ENCODE measurements at regions not wholly inside any gene's neighbourhood (a gene's known extent, or its start where the extent isn't known, plus 50 kb on each side); places are given as distances from the start of the nearest gene placed in this dataset.

DNA sequence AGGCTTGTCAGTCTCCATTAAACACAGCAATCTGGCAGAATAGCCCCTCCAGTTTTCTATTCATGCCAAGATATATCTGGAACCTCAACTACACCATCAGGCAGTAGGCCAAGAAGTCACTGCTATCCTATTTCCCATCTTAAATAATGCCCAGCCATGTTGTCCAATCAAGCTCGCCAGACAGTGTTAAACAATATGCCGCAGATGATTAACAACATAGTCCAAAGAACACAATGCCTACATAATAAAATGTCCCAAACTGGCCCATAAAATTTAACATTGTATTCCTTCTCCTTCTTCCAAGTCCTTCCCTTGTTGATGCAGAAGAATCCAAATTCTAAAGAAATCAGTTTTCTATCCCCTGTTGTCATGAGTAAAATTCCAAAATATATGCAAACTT, 427.4 kb upstream of the PPP2R3A start:
- no peak for DNase-seq (ENCODE audit: low read depth)
- no peak for TF ChIP-seq CTCF (conservative IDR thresholded peaks at IDR 0.05; ENCODE audit: low read depth, low read length)
- no peak overlapping the region for H3K4me3 ChIP-seq (ENCODE audit: low read length)

- no peak for TF ChIP-seq CTCF (conservative IDR thresholded peaks at IDR 0.05; ENCODE audit: low read depth, low read length)
- H3K4me3 ChIP-seq (ENCODE audit: low read length) = no peak overlapping the region
- DNase-seq (ENCODE audit: low read depth) = no peak
These were observed 426.2 kb upstream of the PPP2R3A start for GRCh38 chr3:135539351-135539750.

DNA sequence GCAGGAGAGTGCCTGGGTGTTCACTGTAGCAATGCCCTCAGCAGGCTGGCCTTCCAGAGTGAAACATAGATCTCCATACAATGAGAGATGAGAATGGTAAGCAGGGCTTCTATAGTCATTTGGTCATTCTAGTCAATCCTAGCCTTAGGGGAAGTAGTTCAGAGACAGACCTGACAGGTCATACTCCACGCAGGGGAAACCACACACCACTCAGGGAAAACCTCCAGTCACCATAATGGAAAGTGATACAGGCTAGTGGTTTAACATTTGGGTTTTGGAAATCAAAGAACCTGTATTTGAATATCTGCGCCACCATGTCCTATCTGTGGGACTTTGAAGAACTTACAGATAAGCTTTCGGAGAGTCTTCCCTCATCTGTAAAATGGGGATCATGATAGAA, 425.7 kb upstream of the PPP2R3A start:
- H3K4me3 ChIP-seq (ENCODE audit: low read length) = no peak overlapping the region
- DNase-seq (ENCODE audit: low read depth) = no peak
- no peak for TF ChIP-seq CTCF (conservative IDR thresholded peaks at IDR 0.05; ENCODE audit: low read depth, low read length)

GRCh38 chr3:135549928-135550494, 415.5 kb upstream of the PPP2R3A start:
- TF ChIP-seq CTCF (conservative IDR thresholded peaks at IDR 0.05; ENCODE audit: low read depth, low read length) = no peak
- H3K4me3 ChIP-seq (ENCODE audit: low read length) = no peak overlapping the region
- DNase-seq (ENCODE audit: low read depth) = no peak

DNA sequence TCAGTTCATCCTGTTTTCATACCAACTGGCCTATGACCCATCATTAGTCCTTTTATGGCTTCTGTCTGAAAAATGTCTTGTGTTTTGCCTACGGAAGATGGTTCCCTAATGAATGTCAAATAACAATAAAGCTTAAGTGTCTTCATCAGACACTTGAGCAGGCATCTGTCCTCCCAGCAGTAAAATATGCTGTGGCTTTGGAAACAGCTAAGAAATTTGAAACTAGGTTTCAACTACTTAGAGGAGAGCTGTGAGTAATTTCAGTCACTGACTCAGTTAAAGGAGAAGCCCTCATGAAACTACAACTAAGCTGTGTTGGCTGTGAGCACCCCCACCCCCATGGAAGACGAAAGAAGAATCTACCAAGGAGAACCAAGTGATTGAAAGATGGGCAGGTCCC, 409.4 kb upstream of the PPP2R3A start:
- TF ChIP-seq CTCF (conservative IDR thresholded peaks at IDR 0.05; ENCODE audit: low read depth, low read length) = no peak
- DNase-seq (ENCODE audit: low read depth) = no peak
- H3K4me3 ChIP-seq (ENCODE audit: low read length) = no peak overlapping the region

GRCh38 chr3:135558150-135558783, 407.3 kb upstream of the PPP2R3A start:
- DNase-seq (ENCODE audit: low read depth) = no peak
- TF ChIP-seq CTCF (conservative IDR thresholded peaks at IDR 0.05; ENCODE audit: low read depth, low read length) = no peak
- H3K4me3 ChIP-seq (ENCODE audit: low read length) = no peak overlapping the region

DNA sequence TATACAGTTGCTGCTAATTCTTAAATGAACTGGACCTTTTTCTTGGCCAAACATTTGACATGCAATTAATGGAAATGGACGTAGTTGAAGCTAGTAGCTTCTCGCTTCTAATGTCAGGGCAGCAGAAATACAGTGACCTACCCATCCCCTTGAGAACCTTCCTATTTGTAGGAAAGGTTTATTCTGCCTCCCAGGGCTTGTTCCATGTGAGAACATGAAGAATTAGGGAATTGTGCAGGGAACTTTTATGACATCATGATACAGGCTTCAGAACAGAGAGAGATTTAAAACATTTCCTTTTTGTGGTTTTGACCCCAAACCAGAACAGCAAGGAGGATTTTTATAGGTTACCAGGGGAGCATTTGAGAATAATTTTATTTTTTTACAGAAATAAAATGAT, 406.6 kb upstream of the PPP2R3A start:
- no peak for TF ChIP-seq CTCF (conservative IDR thresholded peaks at IDR 0.05; ENCODE audit: low read depth, low read length)
- DNase-seq (ENCODE audit: low read depth) = no peak
- H3K4me3 ChIP-seq (ENCODE audit: low read length) = no peak overlapping the region

Measured in retinal pigment epithelial cell (primary cell).